Esophagus squamous epithelium (tissue), 4 donors: ENCODE measurements at regions not wholly inside any gene's neighbourhood (a gene's known extent, or its start where the extent isn't known, plus 50 kb on each side); places are given as distances from the start of the nearest gene placed in this dataset.

ENCODE experiments used
- CTCF ChIP-seq, 6 experiments: fragments of 450-650 bp in 4 of 6; fragments of 200-600 bp in 2 of 6; sonication (generic) in 2 of 6; IDR thresholded peaks; one replicate each; pipeline ENCODE4 v1.5.1; 2016 to 2019; ENCODE audit warnings: antibody characterized with exemption in 6 of 6, mild to moderate bottlenecking in 4 of 6, moderate library complexity in 4 of 6
- POLR2A ChIP-seq, 4 donors: fragments of 450-650 bp; IDR thresholded peaks; one replicate each; pipeline ENCODE4 v1.6.1; 2017; ENCODE audit warnings: antibody characterized with exemption in 4 of 4, mild to moderate bottlenecking in 4 of 4, moderate library complexity in 3 of 4

GRCh38 chr10:76736392-76736791 is 901.2 kb downstream of the KCNMA1 start:
- TF ChIP-seq POLR2A (IDR thresholded peaks at IDR 0.05), result no peak
- TF ChIP-seq CTCF (IDR thresholded peaks at IDR 0.05), result no peak
